Caco-2 (cell line): ENCODE measurements at regions not wholly inside any gene's neighbourhood (a gene's known extent, or its start where the extent isn't known, plus 50 kb on each side); places are given as distances from the start of the nearest gene placed in this dataset.

Source experiments
- BruUV-seq: library from RNA; stranded (reverse); fragments of 400-500 nt; replicated peaks from 2 replicates; lab custom pipeline; 2021; lab: Mats Ljungman, UMichigan
- CTCF ChIA-PET: fragments of 300-600 bp; sonication (Branson Sonifier 250); formaldehyde crosslinking; loops from one replicate; lab custom pipeline; 2022; ENCODE audit warnings: antibody characterized with exemption; lab: Charles Lee
- POLR2A ChIA-PET: fragments of 300-600 bp; sonication (Branson Sonifier 250); formaldehyde crosslinking; loops from one replicate; lab custom pipeline; 2022; ENCODE audit warnings: antibody characterized with exemption; lab: Charles Lee
- DNase-seq, 2 experiments: peaks; one replicate each; pipeline versions ENCODE4 v3.0.0 to v3.0.0-alpha.2; 2020 to 2022
- H3K27me3 ChIP-seq: replicated peaks from 2 replicates; pipeline ENCODE4 v1.6.0; 2011; ENCODE audit warnings: low read length; ENCODE audit not compliant: control insufficient read depth, insufficient read depth
- H3K36me3 ChIP-seq: 2 replicates; pipeline ENCODE4 v1.5.1; 2011; ENCODE audit warnings: low read length; ENCODE audit not compliant: control insufficient read depth, insufficient read depth
- H3K4me1 ChIP-seq: fragments of 250-450 bp; sonication (Bioruptor Pico); 2 replicates; pipeline ENCODE4 v1.5.1; 2020; ENCODE audit warnings: mild to moderate bottlenecking
- H3K4me3 ChIP-seq: 2 replicates; pipeline ENCODE4 v1.5.1; 2011; ENCODE audit warnings: low read depth, mild to moderate bottlenecking, control low read depth, low read length
- H3K9me3 ChIP-seq: fragments of 250-450 bp; sonication (Bioruptor Pico); 2 replicates; pipeline ENCODE4 v1.5.1; 2020; ENCODE audit warnings: mild to moderate bottlenecking, moderate library complexity
- H3K27ac Mint-ChIP-seq: one replicate; pipeline ENCODE4 v1.8.0; 2022; ENCODE audit warnings: mixed read lengths; ENCODE audit not compliant: unreplicated experiment
- H3K27me3 Mint-ChIP-seq: one replicate; pipeline ENCODE4 v1.8.0; 2022; ENCODE audit warnings: mixed read lengths; ENCODE audit not compliant: insufficient read depth, unreplicated experiment
- H3K36me3 Mint-ChIP-seq: one replicate; pipeline ENCODE4 v1.8.0; 2022; ENCODE audit warnings: mild to moderate bottlenecking, mixed read lengths; ENCODE audit not compliant: insufficient read depth, unreplicated experiment
- H3K4me1 Mint-ChIP-seq: one replicate; pipeline ENCODE4 v1.8.0; 2022; ENCODE audit warnings: low read depth, mixed read lengths; ENCODE audit not compliant: unreplicated experiment
- H3K4me3 Mint-ChIP-seq: one replicate; pipeline ENCODE4 v1.8.0; 2022; ENCODE audit warnings: mild to moderate bottlenecking, moderate library complexity, mixed read lengths; ENCODE audit not compliant: unreplicated experiment
- H3K9me3 Mint-ChIP-seq: one replicate; pipeline ENCODE4 v1.8.0; 2022; ENCODE audit warnings: mixed read lengths; ENCODE audit not compliant: unreplicated experiment
- intact Hi-C: fragments of 100-400 bp; cut with micrococcal nuclease; formaldehyde crosslinking; loops from one replicate; pipeline ENCODE4 v1.10.0; 2022; ENCODE audit not compliant: unreplicated experiment
- TF ChIP-seq, protein P1 (sequence below), 2 experiments: fragments of 200-600 bp in 1 of 2; IDR thresholded peaks; 1 replicate in 1 of 2; 2 replicates in 1 of 2; pipeline versions ENCODE4 v1.5.1 to v1.8.0; 2011 to 2022; ENCODE audit warnings: antibody characterized with exemption in 1 of 2, control low read depth in 1 of 2, inconsistent platforms in 1 of 2, low read depth in 1 of 2, low read length in 1 of 2, mild to moderate bottlenecking in 1 of 2, moderate library complexity in 1 of 2; ENCODE audit not compliant: insufficient read depth in 1 of 2, severe bottlenecking in 1 of 2, unreplicated experiment in 1 of 2

DNA sequence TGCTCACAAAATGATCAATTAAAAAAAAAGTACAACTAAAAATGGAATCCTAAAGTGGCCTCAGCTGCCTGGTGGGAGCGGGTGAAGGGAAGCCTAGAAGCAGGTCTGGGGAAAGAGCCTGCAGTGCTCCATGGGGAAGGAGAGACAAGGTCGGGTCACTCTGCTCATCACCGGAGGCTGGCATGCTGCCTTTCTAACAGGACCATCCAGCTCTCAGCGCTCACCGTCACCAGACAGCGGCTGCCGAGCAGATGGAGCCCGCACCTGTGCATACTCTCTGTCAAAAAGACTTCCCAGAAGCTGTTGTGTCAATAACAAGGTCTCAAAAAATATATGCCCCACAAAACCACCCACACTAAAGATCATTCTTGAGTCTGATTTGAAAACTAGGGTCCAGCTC, 112.8 kb downstream of the BAMBI start:
- no peak for DNase-seq
- Histone ChIP-seq H3K36me3 (no peaks in the 10 kb centered on the region), H3K9me3 (no peaks in the 10 kb centered on the region), H3K4me1 (peaks cover 6% of the 10 kb centered on the region), H3K27me3 (no peaks in the 10 kb centered on the region), H3K4me3 (no peak overlapping the region)
- Mint-ChIP-seq H3K4me1 (peaks cover 8% of the 10 kb centered on the region), H3K27ac (no peak overlapping the region), H3K9me3 (no peaks in the 10 kb centered on the region), H3K36me3 (no peaks in the 10 kb centered on the region), H3K27me3 (no peaks in the 10 kb centered on the region), H3K4me3 (no peak overlapping the region)
- intact Hi-C loops: no loop called here
- CTCF ChIA-PET: interaction anchor here (0.7 kb wide), 1 partner anchor 180 kb away, joined by 3 read pairs; no protein-coding TSS in a partner anchor
- POLR2A ChIA-PET: no interaction called here
- no TSS peak for BruUV-seq
- TF ChIP-seq, protein P1, sequence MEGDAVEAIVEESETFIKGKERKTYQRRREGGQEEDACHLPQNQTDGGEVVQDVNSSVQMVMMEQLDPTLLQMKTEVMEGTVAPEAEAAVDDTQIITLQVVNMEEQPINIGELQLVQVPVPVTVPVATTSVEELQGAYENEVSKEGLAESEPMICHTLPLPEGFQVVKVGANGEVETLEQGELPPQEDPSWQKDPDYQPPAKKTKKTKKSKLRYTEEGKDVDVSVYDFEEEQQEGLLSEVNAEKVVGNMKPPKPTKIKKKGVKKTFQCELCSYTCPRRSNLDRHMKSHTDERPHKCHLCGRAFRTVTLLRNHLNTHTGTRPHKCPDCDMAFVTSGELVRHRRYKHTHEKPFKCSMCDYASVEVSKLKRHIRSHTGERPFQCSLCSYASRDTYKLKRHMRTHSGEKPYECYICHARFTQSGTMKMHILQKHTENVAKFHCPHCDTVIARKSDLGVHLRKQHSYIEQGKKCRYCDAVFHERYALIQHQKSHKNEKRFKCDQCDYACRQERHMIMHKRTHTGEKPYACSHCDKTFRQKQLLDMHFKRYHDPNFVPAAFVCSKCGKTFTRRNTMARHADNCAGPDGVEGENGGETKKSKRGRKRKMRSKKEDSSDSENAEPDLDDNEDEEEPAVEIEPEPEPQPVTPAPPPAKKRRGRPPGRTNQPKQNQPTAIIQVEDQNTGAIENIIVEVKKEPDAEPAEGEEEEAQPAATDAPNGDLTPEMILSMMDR (IDR thresholded peaks at IDR 0.05; ENCODE audit: insufficient read depth in 1 of 2, low read depth in 1 of 2, low read length in 1 of 2, severe bottlenecking in 1 of 2, unreplicated experiment in 1 of 2): no peak

DNA sequence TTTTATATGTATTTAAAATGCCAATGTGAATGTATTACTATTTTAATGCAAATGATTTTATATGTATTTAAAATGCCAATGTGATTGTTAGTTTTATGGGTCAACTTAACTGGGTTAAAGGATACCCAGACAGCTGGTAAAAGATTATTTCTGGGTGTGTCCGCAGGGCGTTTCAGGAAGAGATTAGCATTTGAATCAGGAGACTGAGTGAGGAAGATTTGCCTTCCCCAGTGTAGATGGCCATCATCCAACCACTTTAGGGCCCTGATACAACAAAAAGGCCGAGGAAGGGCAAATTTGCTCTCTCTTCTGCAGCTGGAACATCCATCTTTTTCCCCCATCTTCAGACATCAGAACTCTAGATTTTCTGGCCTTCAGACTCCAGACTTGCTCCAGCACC, 116.2 kb downstream of the BAMBI start:
- no peaks in the 10 kb centered on the region for H3K27me3 Mint-ChIP-seq
- peaks cover 9% of the 10 kb centered on the region for H3K4me1 ChIP-seq
- no peaks in the 10 kb centered on the region for H3K36me3 Mint-ChIP-seq
- POLR2A ChIA-PET: no interaction called here
- H3K4me3 Mint-ChIP-seq: no peak overlapping the region
- no peaks in the 10 kb centered on the region for H3K9me3 ChIP-seq
- no TSS peak for BruUV-seq
- H3K4me3 ChIP-seq: no peak overlapping the region
- intact Hi-C loops: no loop called here
- H3K4me1 Mint-ChIP-seq: no peaks in the 10 kb centered on the region
- H3K36me3 ChIP-seq: no peaks in the 10 kb centered on the region
- TF ChIP-seq, protein P1 (IDR thresholded peaks at IDR 0.05; ENCODE audit: insufficient read depth in 1 of 2, low read depth in 1 of 2, low read length in 1 of 2, severe bottlenecking in 1 of 2, unreplicated experiment in 1 of 2): no peak
- H3K27me3 ChIP-seq: no peaks in the 10 kb centered on the region
- no peak for DNase-seq
- H3K27ac Mint-ChIP-seq: no peak overlapping the region
- CTCF ChIA-PET: no interaction called here
- no peaks in the 10 kb centered on the region for H3K9me3 Mint-ChIP-seq

DNA sequence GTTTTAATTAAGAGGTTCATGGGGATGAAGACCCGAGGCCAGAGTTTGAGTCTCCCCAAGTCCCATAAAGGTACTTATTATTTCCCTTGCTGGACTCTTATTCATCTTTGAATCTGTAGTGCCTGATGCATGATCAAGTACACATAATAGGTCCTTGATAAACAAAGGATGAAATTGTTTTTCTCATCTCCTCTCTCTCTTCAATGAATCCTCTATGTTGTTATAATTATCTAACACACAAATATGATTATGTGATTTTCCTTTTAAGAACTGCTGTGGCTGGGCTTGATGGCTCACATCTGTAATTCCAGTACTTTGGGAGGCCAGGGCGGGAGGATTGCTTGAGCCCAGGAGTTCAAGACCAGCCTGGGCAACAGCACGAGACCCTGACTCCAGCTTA, 117.7 kb downstream of the BAMBI start:
- TF ChIP-seq, protein P1 (IDR thresholded peaks at IDR 0.05; ENCODE audit: insufficient read depth in 1 of 2, low read depth in 1 of 2, low read length in 1 of 2, severe bottlenecking in 1 of 2, unreplicated experiment in 1 of 2): no peak
- ChIA-PET POLR2A (interaction anchor here (0.6 kb wide), 1 partner anchor 110 kb away, joined by 4 read pairs; no protein-coding TSS in a partner anchor), CTCF (no interaction called here)
- peaks cover 3% of the 10 kb centered on the region for H3K4me1 Mint-ChIP-seq
- H3K4me3 Mint-ChIP-seq: no peak overlapping the region
- Histone ChIP-seq H3K36me3 (no peaks in the 10 kb centered on the region), H3K4me1 (peaks cover 13% of the 10 kb centered on the region), H3K9me3 (no peaks in the 10 kb centered on the region), H3K27me3 (no peaks in the 10 kb centered on the region), H3K4me3 (no peak overlapping the region)
- H3K27me3 Mint-ChIP-seq: no peaks in the 10 kb centered on the region
- intact Hi-C loops: no loop called here
- no peak overlapping the region for H3K27ac Mint-ChIP-seq
- no peak for DNase-seq
- no TSS peak for BruUV-seq
- H3K36me3 Mint-ChIP-seq: no peaks in the 10 kb centered on the region
- no peaks in the 10 kb centered on the region for H3K9me3 Mint-ChIP-seq
